ENCODE measurements at regions not wholly inside any gene's neighbourhood (a gene's known extent, or its start where the extent isn't known, plus 50 kb on each side); places are given as distances from the start of the nearest gene placed in this dataset.

GRCh38 chr7:18292584-18292983 is 203.0 kb upstream of the HDAC9 start:
- Mint-ChIP-seq H3K36me3 (no peaks in the 10 kb centered on the region), H3K27ac (no peak overlapping the region), H3K27me3 (peaks cover 17% of the 10 kb centered on the region), H3K4me3 (no peak overlapping the region), H3K9me3 (no peaks in the 10 kb centered on the region), H3K4me1 (peaks cover 4% of the 10 kb centered on the region)

GRCh38 chr7:18293759-18294158 is 201.8 kb upstream of the HDAC9 start:
- Mint-ChIP-seq H3K9me3 (no peaks in the 10 kb centered on the region), H3K27ac (no peak overlapping the region), H3K36me3 (no peaks in the 10 kb centered on the region), H3K4me3 (no peak overlapping the region), H3K4me1 (peaks cover 4% of the 10 kb centered on the region), H3K27me3 (peaks cover 17% of the 10 kb centered on the region)

GRCh38 chr7:18294411-18294810 is 201.1 kb upstream of the HDAC9 start:
- no peaks in the 10 kb centered on the region for H3K36me3 Mint-ChIP-seq
- H3K27me3 Mint-ChIP-seq = peaks cover 15% of the 10 kb centered on the region
- H3K4me3 Mint-ChIP-seq = no peak overlapping the region
- peaks cover 4% of the 10 kb centered on the region for H3K4me1 Mint-ChIP-seq
- H3K9me3 Mint-ChIP-seq = no peaks in the 10 kb centered on the region
- no peak overlapping the region for H3K27ac Mint-ChIP-seq

- H3K4me1 Mint-ChIP-seq = no peaks in the 10 kb centered on the region
- H3K27me3 Mint-ChIP-seq = peaks cover 7% of the 10 kb centered on the region
- H3K27ac Mint-ChIP-seq = no peak overlapping the region
- H3K4me3 Mint-ChIP-seq = no peak overlapping the region
- H3K9me3 Mint-ChIP-seq = no peaks in the 10 kb centered on the region
- H3K36me3 Mint-ChIP-seq = no peaks in the 10 kb centered on the region
These were observed 199.6 kb upstream of the HDAC9 start for GRCh38 chr7:18295781-18296423.

GRCh38 chr7:18302097-18302496 is 193.5 kb upstream of the HDAC9 start:
- Mint-ChIP-seq H3K27me3 (no peaks in the 10 kb centered on the region), H3K4me3 (no peak overlapping the region), H3K9me3 (no peaks in the 10 kb centered on the region), H3K27ac (no peak overlapping the region), H3K4me1 (no peaks in the 10 kb centered on the region), H3K36me3 (no peaks in the 10 kb centered on the region)

GRCh38 chr7:18305866-18306265 is 189.7 kb upstream of the HDAC9 start:
- H3K9me3 Mint-ChIP-seq = no peaks in the 10 kb centered on the region
- no peaks in the 10 kb centered on the region for H3K27me3 Mint-ChIP-seq
- H3K36me3 Mint-ChIP-seq = no peaks in the 10 kb centered on the region
- no peak overlapping the region for H3K4me3 Mint-ChIP-seq
- H3K4me1 Mint-ChIP-seq = no peaks in the 10 kb centered on the region
- H3K27ac Mint-ChIP-seq = no peak overlapping the region

GRCh38 chr7:18306696-18307095 is 188.9 kb upstream of the HDAC9 start:
- Mint-ChIP-seq H3K36me3 (no peaks in the 10 kb centered on the region), H3K9me3 (no peaks in the 10 kb centered on the region), H3K4me3 (no peak overlapping the region), H3K27ac (no peak overlapping the region), H3K4me1 (no peaks in the 10 kb centered on the region), H3K27me3 (no peaks in the 10 kb centered on the region)

GRCh38 chr7:18308938-18309337 is 186.6 kb upstream of the HDAC9 start:
- no peak overlapping the region for H3K27ac Mint-ChIP-seq
- H3K4me3 Mint-ChIP-seq = no peak overlapping the region
- H3K27me3 Mint-ChIP-seq = no peaks in the 10 kb centered on the region
- no peaks in the 10 kb centered on the region for H3K9me3 Mint-ChIP-seq
- no peaks in the 10 kb centered on the region for H3K4me1 Mint-ChIP-seq
- no peaks in the 10 kb centered on the region for H3K36me3 Mint-ChIP-seq

GRCh38 chr7:18312482-18312881 is 183.1 kb upstream of the HDAC9 start:
- Mint-ChIP-seq H3K27me3 (peaks cover 2% of the 10 kb centered on the region), H3K27ac (no peak overlapping the region), H3K9me3 (no peaks in the 10 kb centered on the region), H3K4me1 (no peaks in the 10 kb centered on the region), H3K36me3 (no peaks in the 10 kb centered on the region), H3K4me3 (no peak overlapping the region)

- no peaks in the 10 kb centered on the region for H3K9me3 Mint-ChIP-seq
- no peak overlapping the region for H3K27ac Mint-ChIP-seq
- H3K4me1 Mint-ChIP-seq = no peaks in the 10 kb centered on the region
- peaks cover 2% of the 10 kb centered on the region for H3K27me3 Mint-ChIP-seq
- H3K36me3 Mint-ChIP-seq = no peaks in the 10 kb centered on the region
- H3K4me3 Mint-ChIP-seq = no peak overlapping the region
These were observed 181.6 kb upstream of the HDAC9 start for GRCh38 chr7:18313965-18314364.

- Mint-ChIP-seq H3K9me3 (no peaks in the 10 kb centered on the region), H3K4me3 (no peak overlapping the region), H3K27me3 (peaks cover 2% of the 10 kb centered on the region), H3K27ac (no peak overlapping the region), H3K36me3 (no peaks in the 10 kb centered on the region), H3K4me1 (no peaks in the 10 kb centered on the region)
These were observed 180.3 kb upstream of the HDAC9 start for GRCh38 chr7:18315241-18315640.

GRCh38 chr7:18317941-18318340 is 177.6 kb upstream of the HDAC9 start:
- Mint-ChIP-seq H3K36me3 (no peaks in the 10 kb centered on the region), H3K9me3 (no peaks in the 10 kb centered on the region), H3K4me1 (no peaks in the 10 kb centered on the region), H3K27ac (no peak overlapping the region), H3K27me3 (peaks cover 2% of the 10 kb centered on the region), H3K4me3 (no peak overlapping the region)

- H3K27me3 Mint-ChIP-seq = peaks cover 2% of the 10 kb centered on the region
- H3K36me3 Mint-ChIP-seq = no peaks in the 10 kb centered on the region
- H3K4me3 Mint-ChIP-seq = no peak overlapping the region
- no peaks in the 10 kb centered on the region for H3K9me3 Mint-ChIP-seq
- H3K27ac Mint-ChIP-seq = no peak overlapping the region
- no peaks in the 10 kb centered on the region for H3K4me1 Mint-ChIP-seq
These were observed 175.1 kb upstream of the HDAC9 start for GRCh38 chr7:18320422-18320821.

- Mint-ChIP-seq H3K27ac (no peak overlapping the region), H3K36me3 (no peaks in the 10 kb centered on the region), H3K9me3 (no peaks in the 10 kb centered on the region), H3K27me3 (no peaks in the 10 kb centered on the region), H3K4me1 (no peaks in the 10 kb centered on the region), H3K4me3 (no peak overlapping the region)
These were observed 174.5 kb upstream of the HDAC9 start for GRCh38 chr7:18320971-18321567.

GRCh38 chr7:18330548-18330947 is 165.0 kb upstream of the HDAC9 start:
- no peaks in the 10 kb centered on the region for H3K36me3 Mint-ChIP-seq

GRCh38 chr7:18336626-18337025 is 158.9 kb upstream of the HDAC9 start:
- Mint-ChIP-seq H3K4me1 (no peaks in the 10 kb centered on the region), H3K9me3 (peaks cover 5% of the 10 kb centered on the region), H3K36me3 (no peaks in the 10 kb centered on the region), H3K4me3 (no peak overlapping the region), H3K27me3 (peaks cover 1% of the 10 kb centered on the region), H3K27ac (no peak overlapping the region)

More at GRCh38 chr7:18330548-18330947, 165.0 kb upstream of the HDAC9 start:
- peaks cover 3% of the 10 kb centered on the region for H3K27me3 Mint-ChIP-seq
- H3K4me3 Mint-ChIP-seq = no peak overlapping the region
- no peaks in the 10 kb centered on the region for H3K4me1 Mint-ChIP-seq
- H3K9me3 Mint-ChIP-seq = no peaks in the 10 kb centered on the region
- H3K27ac Mint-ChIP-seq = no peak overlapping the region

All from activated naive CD4-positive, alpha-beta T cell treated with anti-CD3 and anti-CD28 coated beads, Interleukin-2, amount 50 U/mL, for 24 hours (primary cell).